Mesendoderm (in vitro differentiated cells): ENCODE measurements at regions not wholly inside any gene's neighbourhood (a gene's known extent, or its start where the extent isn't known, plus 50 kb on each side); places are given as distances from the start of the nearest gene placed in this dataset.

Experiments used
- DNase-seq: peaks from one replicate; pipeline ENCODE4 v3.0.0; 2013
- H2AK5ac ChIP-seq: 2 replicates; pipeline ENCODE4 v1.6.1; 2013; ENCODE audit warnings: low read length, inconsistent platforms
- H2BK120ac ChIP-seq: 2 replicates; pipeline ENCODE4 v1.6.1; 2013; ENCODE audit warnings: low read depth, mild to moderate bottlenecking, low read length, moderate library complexity, mixed read lengths
- H2BK15ac ChIP-seq: replicated peaks from 2 replicates; pipeline ENCODE4 v1.6.1; 2013; ENCODE audit warnings: low read depth, mild to moderate bottlenecking, moderate library complexity
- H2BK5ac ChIP-seq: 2 replicates; pipeline ENCODE4 v1.6.1; 2013; ENCODE audit warnings: low read length, inconsistent platforms
- H3K18ac ChIP-seq: 2 replicates; pipeline ENCODE4 v1.6.1; 2013; ENCODE audit warnings: mild to moderate bottlenecking, low read length, mixed read lengths
- H3K23ac ChIP-seq: one replicate; pipeline ENCODE4 v1.6.1; 2013; ENCODE audit warnings: low read length
- H3K27ac ChIP-seq: 2 replicates; pipeline ENCODE4 v1.5.1; 2013; ENCODE audit warnings: low read depth, mild to moderate bottlenecking, inconsistent platforms, low read length, moderate library complexity
- H3K27me3 ChIP-seq: 2 replicates; pipeline ENCODE4 v1.6.1; 2013; ENCODE audit warnings: low read length, control low read depth, mild to moderate bottlenecking, inconsistent platforms; ENCODE audit not compliant: insufficient read depth, poor library complexity
- H3K36me3 ChIP-seq: 2 replicates; pipeline ENCODE4 v1.6.1; 2013; ENCODE audit warnings: low read length, inconsistent platforms; ENCODE audit not compliant: control insufficient read depth, insufficient read depth
- H3K4ac ChIP-seq: one replicate; pipeline ENCODE4 v1.6.1; 2013; ENCODE audit warnings: low read depth, mild to moderate bottlenecking, low read length, moderate library complexity
- H3K4me1 ChIP-seq: 2 replicates; pipeline ENCODE4 v1.6.1; 2013; ENCODE audit warnings: low read depth, low read length, inconsistent platforms; ENCODE audit not compliant: control insufficient read depth
- H3K4me2 ChIP-seq: 2 replicates; pipeline ENCODE4 v1.6.1; 2013; ENCODE audit warnings: low read length
- H3K4me3 ChIP-seq: 2 replicates; pipeline ENCODE4 v1.5.1; 2013; ENCODE audit warnings: mild to moderate bottlenecking, low read length
- H3K56ac ChIP-seq: one replicate; pipeline ENCODE4 v1.6.1; 2013; ENCODE audit warnings: low read length
- H3K79me1 ChIP-seq: 2 replicates; pipeline ENCODE4 v1.6.1; 2013; ENCODE audit warnings: low read length, inconsistent platforms
- H3K79me2 ChIP-seq: 2 replicates; pipeline ENCODE4 v1.6.1; 2013; ENCODE audit warnings: mild to moderate bottlenecking, low read length; ENCODE audit not compliant: control insufficient read depth, insufficient read depth
- H3K9ac ChIP-seq: 2 replicates; pipeline ENCODE4 v1.6.1; 2013; ENCODE audit warnings: low read length, inconsistent platforms
- H4K5ac ChIP-seq: one replicate; pipeline ENCODE4 v1.6.1; 2013; ENCODE audit warnings: low read length
- H4K8ac ChIP-seq: one replicate; pipeline ENCODE4 v1.6.1; 2013; ENCODE audit warnings: low read depth, mild to moderate bottlenecking, control low read depth, low read length, moderate library complexity
- WGBS: extraction: QIAGEN DNeasy Blood & Tissue Kit; methylation state at CpG from one replicate; pipeline ENCODE4 v1.1.7; 2013; ENCODE audit warnings: low lambda C conversion rate, missing lambda C conversion rate; ENCODE audit not compliant: insufficient coverage; ENCODE audit errors: extremely low coverage; 5-methylcytosine and 5-hydroxymethylcytosine counted together

DNA sequence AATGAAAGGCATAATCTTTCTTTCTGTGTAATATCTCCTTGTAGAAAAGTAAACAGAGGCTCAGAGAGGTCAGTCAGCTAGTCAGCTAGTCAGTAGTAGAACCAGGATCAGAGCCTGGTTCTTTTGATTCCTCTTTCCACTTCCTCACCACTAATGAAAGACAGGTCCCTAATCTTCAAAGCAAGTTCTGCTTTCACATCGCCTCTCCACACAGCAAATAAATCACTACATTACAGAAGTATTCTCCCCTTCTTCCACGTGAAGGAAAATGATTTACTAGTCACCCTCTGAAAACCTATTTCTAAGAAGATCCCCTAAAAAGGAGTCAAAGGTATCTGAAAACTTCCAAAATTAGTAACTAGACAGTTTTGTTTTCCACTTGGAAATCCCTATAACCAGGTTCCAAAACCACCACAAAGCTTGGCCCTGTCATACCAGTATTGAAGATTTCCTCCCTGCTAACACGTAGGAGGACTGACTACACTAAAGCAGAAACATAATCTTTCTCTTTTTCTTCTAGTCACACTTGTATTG, 140.5 kb upstream of the TARS1 start:
- no peaks in the 10 kb centered on the region for H3K27me3 ChIP-seq
- no peaks in the 10 kb centered on the region for H3K4me1 ChIP-seq
- H3K23ac ChIP-seq = no peak overlapping the region
- H2BK15ac ChIP-seq = no peak overlapping the region
- no peak overlapping the region for H3K27ac ChIP-seq
- no peaks in the 10 kb centered on the region for H3K79me2 ChIP-seq
- no peak overlapping the region for H4K8ac ChIP-seq
- no peak overlapping the region for H3K56ac ChIP-seq
- H3K36me3 ChIP-seq = no peaks in the 10 kb centered on the region
- no peak overlapping the region for H3K4me2 ChIP-seq
- H3K4ac ChIP-seq = no peak overlapping the region
- no peak overlapping the region for H2AK5ac ChIP-seq
- H2BK5ac ChIP-seq = no peak overlapping the region
- H3K4me3 ChIP-seq = no peak overlapping the region
- WGBS = no CpG with 5 or more reads among the region's 3 CpGs
- DNase-seq = no peak
- H3K79me1 ChIP-seq = no peaks in the 10 kb centered on the region
- no peak overlapping the region for H2BK120ac ChIP-seq
- H4K5ac ChIP-seq = no peak overlapping the region
- H3K18ac ChIP-seq = no peak overlapping the region
- no peak overlapping the region for H3K9ac ChIP-seq

DNA sequence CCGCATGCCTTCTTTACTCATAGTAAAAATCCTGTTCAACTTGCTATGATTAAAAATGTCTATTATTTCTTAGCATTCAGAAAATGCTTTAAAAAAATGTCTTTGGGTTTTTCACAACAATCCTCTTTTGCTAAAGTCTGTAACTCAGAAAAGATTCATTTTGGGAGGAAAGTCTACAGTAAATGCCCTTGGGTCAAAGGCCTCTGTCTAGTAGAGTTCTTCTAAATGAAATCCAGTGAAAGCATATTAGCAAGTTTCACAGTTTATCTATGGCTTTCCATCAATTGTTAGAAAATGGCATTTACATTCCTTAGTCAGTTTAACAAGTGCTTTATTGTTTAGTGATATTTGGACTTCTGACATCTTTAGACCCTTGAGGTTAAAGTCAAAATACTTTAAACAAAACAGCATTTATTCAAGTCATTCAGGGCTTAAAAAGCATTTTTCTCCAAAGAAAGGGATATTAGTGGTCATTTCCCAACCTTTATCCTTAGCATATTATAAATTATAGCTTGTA, 137.1 kb upstream of the TARS1 start:
- H3K36me3 ChIP-seq = no peaks in the 10 kb centered on the region
- no peak overlapping the region for H2AK5ac ChIP-seq
- H2BK120ac ChIP-seq = no peak overlapping the region
- H2BK15ac ChIP-seq = no peak overlapping the region
- no peak overlapping the region for H3K23ac ChIP-seq
- no peak overlapping the region for H3K27ac ChIP-seq
- H3K4me1 ChIP-seq = no peaks in the 10 kb centered on the region
- no peak overlapping the region for H3K56ac ChIP-seq
- no peak overlapping the region for H3K4me3 ChIP-seq
- DNase-seq = no peak
- no peak overlapping the region for H3K4ac ChIP-seq
- H3K9ac ChIP-seq = no peak overlapping the region
- no peak overlapping the region for H3K18ac ChIP-seq
- no CpG with 5 or more reads among the region's 1 CpG for WGBS
- no peak overlapping the region for H4K8ac ChIP-seq
- no peak overlapping the region for H2BK5ac ChIP-seq
- no peaks in the 10 kb centered on the region for H3K79me1 ChIP-seq
- H4K5ac ChIP-seq = no peak overlapping the region
- no peak overlapping the region for H3K4me2 ChIP-seq
- H3K79me2 ChIP-seq = no peaks in the 10 kb centered on the region
- no peaks in the 10 kb centered on the region for H3K27me3 ChIP-seq

DNA sequence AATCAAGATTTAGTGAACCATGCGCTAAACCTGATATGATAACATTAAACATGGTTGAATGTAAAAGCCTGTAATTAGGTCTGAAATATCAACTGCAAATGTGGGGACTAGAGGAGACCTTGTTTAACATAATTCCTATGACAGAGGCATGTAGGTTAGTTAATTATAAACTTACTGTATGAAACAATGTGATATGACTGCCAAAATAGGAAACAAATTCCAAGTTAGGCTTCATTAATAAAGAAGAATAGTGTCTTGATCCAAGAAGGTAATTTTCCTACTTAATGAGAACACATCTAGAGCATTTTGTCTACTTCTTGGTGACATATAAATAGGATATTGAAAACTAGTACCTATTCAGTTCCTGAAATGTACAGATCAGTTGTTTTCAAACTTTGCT, 136.2 kb upstream of the TARS1 start:
- no peaks in the 10 kb centered on the region for H3K79me2 ChIP-seq
- no peak overlapping the region for H3K27ac ChIP-seq
- no peak overlapping the region for H2BK120ac ChIP-seq
- H3K4me1 ChIP-seq = no peaks in the 10 kb centered on the region
- no peak for DNase-seq
- no peak overlapping the region for H2BK15ac ChIP-seq
- no peak overlapping the region for H3K23ac ChIP-seq
- no peaks in the 10 kb centered on the region for H3K79me1 ChIP-seq
- no peaks in the 10 kb centered on the region for H3K27me3 ChIP-seq
- H3K9ac ChIP-seq = no peak overlapping the region
- no peaks in the 10 kb centered on the region for H3K36me3 ChIP-seq
- H4K5ac ChIP-seq = no peak overlapping the region
- H3K4me3 ChIP-seq = no peak overlapping the region
- no peak overlapping the region for H3K56ac ChIP-seq
- no CpG with 5 or more reads among the region's 1 CpG for WGBS
- no peak overlapping the region for H3K4me2 ChIP-seq
- H4K8ac ChIP-seq = no peak overlapping the region
- H3K18ac ChIP-seq = no peak overlapping the region
- no peak overlapping the region for H3K4ac ChIP-seq
- H2BK5ac ChIP-seq = no peak overlapping the region
- H2AK5ac ChIP-seq = no peak overlapping the region

DNA sequence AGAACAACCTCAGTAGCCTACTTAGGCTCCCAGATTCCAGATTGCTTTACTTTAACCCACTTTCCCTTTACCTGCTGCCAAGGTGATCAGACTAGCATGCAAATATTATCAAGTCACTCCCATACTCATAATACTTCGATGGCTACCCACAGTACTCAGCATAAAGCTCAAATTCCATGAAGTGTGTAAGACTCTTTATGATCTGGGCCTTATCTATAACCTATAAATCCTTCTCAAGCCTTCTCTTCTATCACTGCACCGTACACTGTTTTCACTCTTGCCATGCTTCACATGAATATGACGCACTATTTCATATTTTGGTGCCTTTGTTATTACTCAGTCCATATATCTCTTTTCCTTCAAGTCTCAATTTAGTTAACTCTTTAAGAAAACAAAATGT, 135.2 kb upstream of the TARS1 start:
- Histone ChIP-seq H3K36me3 (no peaks in the 10 kb centered on the region), H3K4me2 (no peak overlapping the region), H2BK5ac (no peak overlapping the region), H3K27me3 (no peaks in the 10 kb centered on the region), H3K18ac (no peak overlapping the region), H4K8ac (no peak overlapping the region), H2BK120ac (no peak overlapping the region), H3K79me2 (no peaks in the 10 kb centered on the region), H3K4me1 (no peaks in the 10 kb centered on the region), H4K5ac (no peak overlapping the region), H2BK15ac (no peak overlapping the region), H3K79me1 (no peaks in the 10 kb centered on the region), H3K4me3 (no peak overlapping the region), H3K56ac (no peak overlapping the region), H3K27ac (no peak overlapping the region), H3K4ac (no peak overlapping the region), H3K9ac (no peak overlapping the region), H3K23ac (no peak overlapping the region), H2AK5ac (no peak overlapping the region)
- no peak for DNase-seq
- WGBS = no CpG with 5 or more reads among the region's 3 CpGs

DNA sequence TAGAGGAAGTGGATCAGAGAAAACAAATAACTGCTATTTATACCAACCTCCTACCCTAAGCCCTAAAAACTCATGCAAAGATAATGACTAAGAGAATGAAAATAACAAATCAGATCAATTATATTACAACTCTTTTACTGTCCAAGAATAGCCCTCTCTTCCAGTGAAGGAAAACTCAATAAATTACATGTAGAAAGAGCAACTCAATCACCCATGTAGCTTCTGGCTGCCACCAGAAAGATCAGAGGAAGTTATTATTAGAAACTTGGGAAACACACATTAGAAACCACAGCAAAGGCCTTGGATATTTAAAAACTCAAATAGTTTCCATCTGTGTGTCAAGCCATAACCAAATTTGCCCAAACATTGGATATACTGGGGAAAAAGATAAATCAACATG, 134.0 kb upstream of the TARS1 start:
- Histone ChIP-seq H4K8ac (no peak overlapping the region), H3K4me2 (no peak overlapping the region), H3K23ac (no peak overlapping the region), H3K9ac (no peak overlapping the region), H3K79me2 (no peaks in the 10 kb centered on the region), H2BK5ac (no peak overlapping the region), H2BK120ac (no peak overlapping the region), H2AK5ac (no peak overlapping the region), H3K4me1 (no peaks in the 10 kb centered on the region), H3K18ac (no peak overlapping the region), H3K36me3 (no peaks in the 10 kb centered on the region), H3K27ac (no peak overlapping the region), H4K5ac (no peak overlapping the region), H3K79me1 (no peaks in the 10 kb centered on the region), H3K56ac (no peak overlapping the region), H3K4me3 (no peak overlapping the region), H3K27me3 (no peaks in the 10 kb centered on the region), H2BK15ac (no peak overlapping the region), H3K4ac (no peak overlapping the region)
- DNase-seq = no peak

DNA sequence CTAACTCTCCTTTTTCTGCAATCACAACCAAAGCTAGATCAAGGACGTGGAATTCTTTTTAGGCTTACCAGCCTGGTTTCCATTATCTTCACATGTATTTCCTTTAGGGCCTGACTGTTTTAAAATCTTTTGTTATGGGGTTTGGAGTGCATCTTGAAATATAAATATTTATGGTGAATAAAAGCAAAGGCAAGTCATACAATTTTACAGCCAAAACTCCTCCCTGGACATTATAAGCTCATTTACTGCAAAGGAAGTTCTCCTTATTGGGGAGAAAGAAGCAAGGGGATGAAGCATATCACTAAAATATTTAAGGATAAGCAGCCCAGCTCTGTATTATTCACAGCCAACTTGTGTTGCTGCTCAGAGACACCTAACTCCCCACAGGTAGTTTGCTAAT, 132.2 kb upstream of the TARS1 start:
- Histone ChIP-seq H3K4me1 (no peaks in the 10 kb centered on the region), H3K18ac (no peak overlapping the region), H3K56ac (no peak overlapping the region), H3K4me2 (no peak overlapping the region), H3K27ac (no peak overlapping the region), H4K5ac (no peak overlapping the region), H2AK5ac (no peak overlapping the region), H2BK120ac (no peak overlapping the region), H3K79me1 (no peaks in the 10 kb centered on the region), H3K4ac (no peak overlapping the region), H3K36me3 (no peaks in the 10 kb centered on the region), H4K8ac (no peak overlapping the region), H3K23ac (no peak overlapping the region), H3K79me2 (no peaks in the 10 kb centered on the region), H2BK5ac (no peak overlapping the region), H2BK15ac (no peak overlapping the region), H3K27me3 (no peaks in the 10 kb centered on the region), H3K4me3 (no peak overlapping the region), H3K9ac (no peak overlapping the region)
- WGBS = no CpG with 5 or more reads among the region's 1 CpG
- no peak for DNase-seq
